WI38 (cell line): ENCODE measurements at regions not wholly inside any gene's neighbourhood (a gene's known extent, or its start where the extent isn't known, plus 50 kb on each side); places are given as distances from the start of the nearest gene placed in this dataset.

ENCODE experiments used
- H3K4me3 ChIP-seq: 2 replicates; pipeline ENCODE4 v1.5.1; 2011; ENCODE audit warnings: low read depth, mild to moderate bottlenecking, control low read depth, low read length
- TF ChIP-seq, protein P1 (sequence below): IDR thresholded peaks from 2 replicates; pipeline ENCODE4 v1.5.1; 2012; ENCODE audit warnings: low read depth, mild to moderate bottlenecking, control low read depth, low read length

- no peak overlapping the region for H3K4me3 ChIP-seq
- TF ChIP-seq, protein P1, sequence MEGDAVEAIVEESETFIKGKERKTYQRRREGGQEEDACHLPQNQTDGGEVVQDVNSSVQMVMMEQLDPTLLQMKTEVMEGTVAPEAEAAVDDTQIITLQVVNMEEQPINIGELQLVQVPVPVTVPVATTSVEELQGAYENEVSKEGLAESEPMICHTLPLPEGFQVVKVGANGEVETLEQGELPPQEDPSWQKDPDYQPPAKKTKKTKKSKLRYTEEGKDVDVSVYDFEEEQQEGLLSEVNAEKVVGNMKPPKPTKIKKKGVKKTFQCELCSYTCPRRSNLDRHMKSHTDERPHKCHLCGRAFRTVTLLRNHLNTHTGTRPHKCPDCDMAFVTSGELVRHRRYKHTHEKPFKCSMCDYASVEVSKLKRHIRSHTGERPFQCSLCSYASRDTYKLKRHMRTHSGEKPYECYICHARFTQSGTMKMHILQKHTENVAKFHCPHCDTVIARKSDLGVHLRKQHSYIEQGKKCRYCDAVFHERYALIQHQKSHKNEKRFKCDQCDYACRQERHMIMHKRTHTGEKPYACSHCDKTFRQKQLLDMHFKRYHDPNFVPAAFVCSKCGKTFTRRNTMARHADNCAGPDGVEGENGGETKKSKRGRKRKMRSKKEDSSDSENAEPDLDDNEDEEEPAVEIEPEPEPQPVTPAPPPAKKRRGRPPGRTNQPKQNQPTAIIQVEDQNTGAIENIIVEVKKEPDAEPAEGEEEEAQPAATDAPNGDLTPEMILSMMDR = no peak
Measured at GRCh38 chr17:79214940-79215604, 140.4 kb downstream of the ENGASE start.

GRCh38 chr17:79214459-79214858 is 139.8 kb downstream of the ENGASE start:
- H3K4me3 ChIP-seq = no peak overlapping the region
- TF ChIP-seq, protein P1 = no peak

GRCh38 chr17:79213305-79213704 is 138.7 kb downstream of the ENGASE start:
- TF ChIP-seq, protein P1 = no peak
- no peak overlapping the region for H3K4me3 ChIP-seq

GRCh38 chr17:79212149-79213087 is 137.8 kb downstream of the ENGASE start:
- TF ChIP-seq, protein P1 = no peak
- no peak overlapping the region for H3K4me3 ChIP-seq

- TF ChIP-seq, protein P1 = no peak
Measured at GRCh38 chr17:79211061-79211770, 136.6 kb downstream of the ENGASE start.

DNA sequence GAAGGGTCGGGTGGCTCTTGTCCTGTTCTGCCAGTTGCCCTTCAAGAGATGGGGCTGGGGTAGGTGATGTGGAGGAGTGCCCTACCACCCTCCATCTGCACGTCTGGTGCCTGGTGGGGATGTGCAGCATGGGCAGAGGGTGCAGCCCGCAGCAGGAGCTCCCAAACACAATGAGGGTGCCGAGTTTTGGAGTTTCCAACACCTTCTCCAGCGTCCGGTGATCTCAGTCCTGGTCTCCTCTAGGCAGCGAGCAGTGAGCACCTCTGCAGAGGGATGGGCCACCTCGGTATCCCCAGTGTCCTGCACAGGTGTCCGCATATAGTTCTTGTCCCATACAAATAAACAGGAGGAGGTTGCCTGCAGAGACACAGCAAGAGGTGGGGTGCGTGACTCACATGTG is 136.0 kb downstream of the ENGASE start:
- H3K4me3 ChIP-seq = no peak overlapping the region

More at GRCh38 chr17:79211061-79211770, 136.6 kb downstream of the ENGASE start:
- H3K4me3 ChIP-seq = no peak overlapping the region

More for the DNA sequence above, 136.0 kb downstream of the ENGASE start:
- TF ChIP-seq, protein P1 = no peak
